SK-N-SH (cell line): ENCODE measurements at regions not wholly inside any gene's neighbourhood (a gene's known extent, or its start where the extent isn't known, plus 50 kb on each side); places are given as distances from the start of the nearest gene placed in this dataset.

Experiments
- CTCF ChIA-PET: fragments of 300-600, 350-600 bp; formaldehyde crosslinking; extraction: SDS; loops from one replicate; lab custom pipeline; 2021; lab: Yijun Ruan, JAX
- POLR2A ChIA-PET: fragments of 350-600 bp; sonication (Branson Sonifier 250); formaldehyde crosslinking; extraction: SDS; loops from one replicate; lab custom pipeline; 2020; ENCODE audit warnings: antibody characterized with exemption, inconsistent platforms; lab: Yijun Ruan, JAX
- DNase-seq: peaks from one replicate; pipeline ENCODE4 v3.0.0; 2012
- H2AFZ ChIP-seq: fragments of 200-600 bp; sonication (generic); 2 replicates; pipeline ENCODE4 v1.8.1; 2016; ENCODE audit warnings: antibody characterized with exemption, mild to moderate bottlenecking, low read depth
- H3F3A ChIP-seq: fragments of 200-600 bp; sonication (generic); replicated peaks from 2 replicates; pipeline ENCODE3; 2016; ENCODE audit warnings: antibody characterized with exemption, mild to moderate bottlenecking; ENCODE audit not compliant: insufficient read depth
- H3K27ac ChIP-seq, 2 experiments: fragments of 200-500 bp in 1 of 2; fragments of 200-600 bp in 1 of 2; sonication (Bioruptor generic) in 1 of 2; sonication (generic), shearing (Covaris generic) in 1 of 2; 2 replicates each; pipeline versions ENCODE4 v1.5.1 to v1.6.1; 2014 to 2016; ENCODE audit warnings: low read depth in 2 of 2, inconsistent platforms in 1 of 2, low read length in 1 of 2, mild to moderate bottlenecking in 1 of 2, mixed read lengths in 1 of 2
- H3K27me3 ChIP-seq: fragments of 200-600 bp; sonication (generic), shearing (Covaris generic); 2 replicates; pipeline ENCODE4 v1.6.1; 2016; ENCODE audit warnings: mixed run types; ENCODE audit not compliant: insufficient read depth
- H3K36me3 ChIP-seq, 2 experiments: fragments of 200-500 bp in 1 of 2; fragments of 200-600 bp in 1 of 2; sonication (Bioruptor generic) in 1 of 2; sonication (generic) in 1 of 2; replicated peaks in 1 of 2; 2 replicates each; pipeline versions ENCODE3 to v1.5.1; 2014 to 2016; ENCODE audit warnings: low read length in 1 of 2, mild to moderate bottlenecking in 1 of 2; ENCODE audit not compliant: insufficient read depth in 2 of 2, control insufficient read depth in 1 of 2
- H3K4me1 ChIP-seq, 2 experiments: fragments of 200-500 bp in 1 of 2; fragments of 200-600 bp in 1 of 2; sonication (Bioruptor generic) in 1 of 2; sonication (generic), shearing (Covaris generic) in 1 of 2; 2 replicates each; pipeline versions ENCODE4 v1.5.1 to v1.6.1; 2014 to 2016; ENCODE audit warnings: low read depth in 1 of 2, low read length in 1 of 2, mixed run types in 1 of 2; ENCODE audit not compliant: insufficient read depth in 2 of 2, control insufficient read depth in 1 of 2
- H3K4me2 ChIP-seq: fragments of 200-600 bp; sonication (generic), shearing (Covaris generic); 2 replicates; pipeline ENCODE4 v1.6.1; 2017; ENCODE audit warnings: mixed run types
- H3K4me3 ChIP-seq, 2 experiments: fragments of 200-500 bp in 1 of 2; fragments of 200-600 bp in 1 of 2; sonication (Bioruptor generic) in 1 of 2; sonication (generic), shearing (Covaris generic) in 1 of 2; 2 replicates each; pipeline versions ENCODE4 v1.5.1 to v1.8.1; 2014 to 2016; ENCODE audit warnings: low read depth in 2 of 2, inconsistent platforms in 1 of 2, low read length in 1 of 2, mild to moderate bottlenecking in 1 of 2, mixed read lengths in 1 of 2, moderate library complexity in 1 of 2
- H3K79me2 ChIP-seq: fragments of 200-600 bp; sonication (generic); 2 replicates; pipeline ENCODE4 v1.8.1; 2017; ENCODE audit warnings: mild to moderate bottlenecking; ENCODE audit not compliant: insufficient read depth
- H3K9ac ChIP-seq: fragments of 200-600 bp; sonication (generic); 2 replicates; pipeline ENCODE4 v1.6.1; 2017; ENCODE audit warnings: mixed run types
- H3K9me2 ChIP-seq: fragments of 200-600 bp; sonication (generic); 2 replicates; pipeline ENCODE4 v1.6.1; 2017; ENCODE audit warnings: mixed run types
- H3K9me3 ChIP-seq: fragments of 200-600 bp; sonication (generic); 2 replicates; pipeline ENCODE4 v1.6.1; 2017; ENCODE audit warnings: mixed run types, mild to moderate bottlenecking, moderate library complexity
- H4K20me1 ChIP-seq: fragments of 200-600 bp; sonication (generic); 2 replicates; pipeline ENCODE4 v1.6.1; 2017; ENCODE audit warnings: mild to moderate bottlenecking, mixed run types; ENCODE audit not compliant: insufficient read depth
- CTCF ChIP-seq: fragments of 200-600 bp; sonication (generic); IDR thresholded peaks from 2 replicates; pipeline ENCODE4 v1.6.1; 2017; ENCODE audit warnings: antibody characterized with exemption, mild to moderate bottlenecking, moderate library complexity
- EP300 ChIP-seq, 2 experiments: IDR thresholded peaks; 2 replicates each; pipeline versions ENCODE4 v1.4.0 to v1.6.1; 2012; ENCODE audit warnings: borderline replicate concordance in 1 of 2, low read depth in 1 of 2, low read length in 1 of 2
- FOXJ3 ChIP-seq: sonication (generic); formaldehyde crosslinking; IDR thresholded peaks from 2 replicates; pipeline ENCODE4 v1.5.1; 2020; ENCODE audit warnings: mild to moderate bottlenecking, missing genetic modification reagents
- FOXM1 ChIP-seq: IDR thresholded peaks from 2 replicates; pipeline ENCODE4 v1.4.0; 2012; ENCODE audit warnings: low read depth, mild to moderate bottlenecking
- GABPA ChIP-seq: IDR thresholded peaks from 2 replicates; pipeline ENCODE4 v1.4.0; 2012; ENCODE audit warnings: low read depth, mild to moderate bottlenecking
- GATA2 ChIP-seq: sonication (generic); formaldehyde crosslinking; IDR thresholded peaks from 2 replicates; pipeline ENCODE4 v1.5.0; 2020; ENCODE audit warnings: mild to moderate bottlenecking, missing genetic modification reagents
- PBX3 ChIP-seq: IDR thresholded peaks from 2 replicates; pipeline ENCODE4; 2012
- RAD21 ChIP-seq: IDR thresholded peaks from 2 replicates; pipeline ENCODE4 v1.6.1; 2012; ENCODE audit warnings: mild to moderate bottlenecking, low read length
- REST ChIP-seq: IDR thresholded peaks from 2 replicates; pipeline ENCODE4 v1.6.1; 2012; ENCODE audit warnings: mild to moderate bottlenecking, low read depth, low read length, moderate library complexity
- SIN3A ChIP-seq: IDR thresholded peaks from 2 replicates; pipeline ENCODE4 v1.6.1; 2012; ENCODE audit warnings: low read depth, mild to moderate bottlenecking, low read length, moderate library complexity, borderline replicate concordance
- SMC3 ChIP-seq: IDR thresholded peaks from 2 replicates; pipeline ENCODE4 v1.6.1; 2012; ENCODE audit warnings: low read depth, low read length, improper control_type of control experiment
- TAF1 ChIP-seq: IDR thresholded peaks from 2 replicates; pipeline ENCODE4 v1.6.1; 2012; ENCODE audit warnings: low read depth, mild to moderate bottlenecking, low read length, moderate library complexity, borderline replicate concordance
- TCF12 ChIP-seq: IDR thresholded peaks from 2 replicates; pipeline ENCODE4 v1.4.0; 2012
- USF1 ChIP-seq: IDR thresholded peaks from 2 replicates; pipeline ENCODE4 v1.4.0; 2012; ENCODE audit warnings: low read depth, borderline replicate concordance
- USF2 ChIP-seq: fragments of 150-350 bp; IDR thresholded peaks from 2 replicates; pipeline ENCODE4 v1.6.1; 2017; ENCODE audit warnings: antibody characterized with exemption, low read length, low read depth, borderline replicate concordance
- WGBS: methylation state at CpG from one replicate; pipeline ENCODE4 v1.1.6; 2017; ENCODE audit warnings: low lambda C conversion rate; 5-methylcytosine and 5-hydroxymethylcytosine counted together

GRCh38 chr14:22202313-22202712 lies 386.7 kb downstream of the DAD1 start:
- no peak overlapping the region for H3K4me2 ChIP-seq
- no peaks in the 10 kb centered on the region for H3K9me2 ChIP-seq
- no peaks in the 10 kb centered on the region for H3K79me2 ChIP-seq
- H2AFZ ChIP-seq: no peak overlapping the region
- H3F3A ChIP-seq: no peaks in the 10 kb centered on the region
- CTCF ChIA-PET: no interaction called here
- no peaks in the 10 kb centered on the region for H3K36me3 ChIP-seq
- 0% methylated on average over 2 of the region's 2 CpGs for WGBS
- no peaks in the 10 kb centered on the region for H3K27me3 ChIP-seq
- TF ChIP-seq PBX3 (no peak), REST (no peak), FOXM1 (no peak), RAD21 (no peak), GATA2 (CRISPR knock-in tag) (no peak), SIN3A (no peak), GABPA (no peak), FOXJ3 (CRISPR knock-in tag) (no peak), EP300 (IDR thresholded peaks at IDR 0.05; ENCODE audit: borderline replicate concordance in 1 of 2, low read depth in 1 of 2, low read length in 1 of 2) (no peak), TAF1 (no peak), USF1 (no peak), USF2 (no peak), CTCF (no peak), SMC3 (no peak), TCF12 (no peak)
- TF ChIP-seq, all 33 proteins: peak for 0
- Histone ChIP-seq H3K9me3 (no peaks in the 10 kb centered on the region), H3K9ac (no peak overlapping the region), H4K20me1 (no peaks in the 10 kb centered on the region), H3K4me3 (no peak overlapping the region), H3K27ac (no peak overlapping the region), H3K4me1 (no peaks in the 10 kb centered on the region)
- DNase-seq: no peak
- POLR2A ChIA-PET: no interaction called here
